Retinal pigment epithelial cell (primary cell): ENCODE measurements at regions not wholly inside any gene's neighbourhood (a gene's known extent, or its start where the extent isn't known, plus 50 kb on each side); places are given as distances from the start of the nearest gene placed in this dataset.
"Not testable (repeated sequence)": the region's sequence is repeated elsewhere in the genome, so short reads cannot be mapped to it uniquely, and the experiment has no call there.

Source experiments
- DNase-seq: peaks from one replicate; pipeline ENCODE4 v3.0.0-alpha.2; 2010; ENCODE audit warnings: low read depth
- H3K4me3 ChIP-seq: 2 replicates; pipeline ENCODE4 v1.5.1; 2011; ENCODE audit warnings: mild to moderate bottlenecking, low read length, control low read depth, moderate library complexity
- TF ChIP-seq, protein P1 (sequence below): conservative IDR thresholded peaks from 2 replicates; pipeline ENCODE4 v1.5.1; 2011; ENCODE audit warnings: low read depth, low read length, control low read depth, inconsistent platforms

DNA sequence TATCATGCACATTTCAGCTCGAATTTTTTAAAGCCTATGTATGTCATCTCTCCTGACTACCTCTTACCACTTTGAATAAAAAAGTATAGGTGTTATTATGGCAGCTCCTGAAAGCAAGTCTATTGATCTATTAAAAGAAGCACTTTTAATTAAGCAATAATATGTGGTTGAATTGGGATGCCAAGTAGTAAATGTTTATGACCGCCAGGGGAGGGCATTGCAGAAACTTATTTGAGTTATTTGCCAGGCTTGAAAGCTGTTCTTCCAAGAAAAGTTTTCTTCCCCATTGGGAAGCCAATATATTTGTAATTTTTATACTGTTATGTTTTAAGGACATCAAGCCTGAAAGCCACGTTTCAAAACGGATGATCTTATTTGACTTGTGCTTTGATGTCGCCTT, 88.1 kb upstream of the SOX21 start:
- TF ChIP-seq, protein P1, sequence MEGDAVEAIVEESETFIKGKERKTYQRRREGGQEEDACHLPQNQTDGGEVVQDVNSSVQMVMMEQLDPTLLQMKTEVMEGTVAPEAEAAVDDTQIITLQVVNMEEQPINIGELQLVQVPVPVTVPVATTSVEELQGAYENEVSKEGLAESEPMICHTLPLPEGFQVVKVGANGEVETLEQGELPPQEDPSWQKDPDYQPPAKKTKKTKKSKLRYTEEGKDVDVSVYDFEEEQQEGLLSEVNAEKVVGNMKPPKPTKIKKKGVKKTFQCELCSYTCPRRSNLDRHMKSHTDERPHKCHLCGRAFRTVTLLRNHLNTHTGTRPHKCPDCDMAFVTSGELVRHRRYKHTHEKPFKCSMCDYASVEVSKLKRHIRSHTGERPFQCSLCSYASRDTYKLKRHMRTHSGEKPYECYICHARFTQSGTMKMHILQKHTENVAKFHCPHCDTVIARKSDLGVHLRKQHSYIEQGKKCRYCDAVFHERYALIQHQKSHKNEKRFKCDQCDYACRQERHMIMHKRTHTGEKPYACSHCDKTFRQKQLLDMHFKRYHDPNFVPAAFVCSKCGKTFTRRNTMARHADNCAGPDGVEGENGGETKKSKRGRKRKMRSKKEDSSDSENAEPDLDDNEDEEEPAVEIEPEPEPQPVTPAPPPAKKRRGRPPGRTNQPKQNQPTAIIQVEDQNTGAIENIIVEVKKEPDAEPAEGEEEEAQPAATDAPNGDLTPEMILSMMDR = no peak
- no peak for DNase-seq
- H3K4me3 ChIP-seq = no peak overlapping the region

DNA sequence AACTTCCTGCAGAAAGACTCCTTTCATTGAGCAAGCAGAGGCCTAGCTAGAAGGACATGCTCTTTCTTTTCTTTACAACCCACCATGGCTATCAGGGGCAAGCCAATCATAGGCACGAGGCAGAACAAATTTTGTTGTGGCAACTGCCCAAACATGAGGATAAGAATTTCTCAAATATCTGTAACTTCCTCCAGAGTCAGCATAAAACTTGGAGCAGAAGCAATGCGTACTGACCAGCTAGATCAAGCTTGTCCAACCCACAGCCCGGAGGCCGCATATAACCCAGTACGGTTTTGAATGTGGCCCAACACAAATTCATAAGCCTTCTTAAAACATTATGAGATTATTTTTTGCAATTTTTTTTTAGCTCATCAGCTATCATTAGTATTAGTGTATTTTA, 87.0 kb upstream of the SOX21 start:
- no peak overlapping the region for H3K4me3 ChIP-seq
- DNase-seq = no peak
- TF ChIP-seq, protein P1 = no peak

DNA sequence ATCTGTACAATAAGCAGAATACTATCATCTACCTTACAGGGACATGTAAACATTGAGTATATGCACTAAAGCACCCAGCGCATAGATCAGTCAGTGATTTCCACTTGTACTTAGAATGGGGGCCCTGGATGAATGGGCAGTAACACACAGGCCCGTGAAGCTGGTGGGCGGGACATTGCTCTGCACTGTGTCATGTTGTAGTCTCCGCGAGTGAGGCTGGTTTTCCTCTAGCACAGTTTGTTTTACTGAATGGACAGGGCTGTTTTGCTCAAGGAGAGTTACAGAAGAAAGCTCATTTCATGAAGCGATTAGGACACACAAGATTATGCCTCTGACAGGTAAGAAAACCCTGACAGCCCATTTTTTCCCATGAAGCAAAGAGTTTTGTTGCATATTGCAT, 86.4 kb upstream of the SOX21 start:
- TF ChIP-seq, protein P1 = no peak
- no peak overlapping the region for H3K4me3 ChIP-seq
- no peak for DNase-seq

DNA sequence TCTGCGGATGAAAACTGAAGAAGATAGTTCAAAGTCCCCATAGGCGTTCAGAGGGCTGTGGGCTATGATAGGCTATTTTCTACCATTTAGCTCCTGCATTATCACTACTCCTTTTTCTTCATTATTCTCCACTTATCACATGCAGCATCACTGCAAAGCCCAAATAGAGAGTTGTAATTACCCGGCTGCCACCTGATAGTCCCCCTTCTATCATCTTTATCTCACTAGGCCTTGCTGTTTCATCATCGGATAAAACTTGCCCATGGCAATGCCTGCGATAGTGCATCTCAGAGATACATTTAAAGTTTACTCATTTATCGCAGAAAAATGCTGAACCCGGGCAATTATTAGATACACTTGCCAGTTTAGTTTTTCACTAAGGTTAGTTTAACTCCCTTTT, 82.9 kb upstream of the SOX21 start:
- TF ChIP-seq, protein P1 = no peak
- DNase-seq = no peak
- H3K4me3 ChIP-seq = no peak overlapping the region

DNA sequence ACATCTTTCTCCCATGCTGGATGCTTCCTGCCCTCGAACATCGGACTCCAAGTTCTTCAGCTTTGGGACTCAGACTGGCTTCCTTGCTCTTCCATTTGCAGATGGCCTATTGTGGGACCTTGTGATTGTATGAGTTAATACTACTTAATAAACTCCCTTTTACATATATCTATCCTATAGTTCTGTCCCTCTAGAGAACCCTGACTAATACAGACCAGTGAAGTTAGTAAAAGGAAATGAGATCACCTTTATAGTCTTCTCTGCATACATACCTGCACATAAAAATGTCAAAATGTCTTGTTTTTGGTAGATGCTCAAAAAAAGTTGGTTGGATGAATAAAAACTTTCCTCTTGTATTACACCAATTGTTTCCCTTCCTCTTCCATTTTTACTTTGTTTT, 73.9 kb upstream of the SOX21 start:
- not testable (repeated sequence) for DNase-seq

DNA sequence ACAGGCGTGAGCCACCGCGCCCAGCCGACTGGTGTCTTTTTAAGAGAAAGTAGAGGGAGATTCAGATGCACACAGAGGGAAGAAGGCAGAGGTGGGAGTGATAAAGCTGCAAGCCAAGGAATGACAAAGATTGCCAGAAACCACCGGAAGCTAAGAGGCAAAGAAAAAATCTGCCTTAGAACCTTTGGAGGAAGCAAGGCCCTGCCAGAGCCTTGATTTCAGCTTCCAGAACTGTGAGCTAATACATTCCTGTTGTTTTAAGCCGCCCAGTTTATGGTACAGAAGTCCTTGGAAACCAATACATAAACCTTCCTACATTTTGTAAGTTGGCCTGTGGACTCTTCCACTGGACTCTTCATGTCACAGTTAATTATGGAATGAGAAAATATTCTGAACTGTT, 71.7 kb upstream of the SOX21 start:
- TF ChIP-seq, protein P1 = no peak
- DNase-seq = no peak
- no peak overlapping the region for H3K4me3 ChIP-seq

More for the DNA sequence above, 73.9 kb upstream of the SOX21 start:
- H3K4me3 ChIP-seq = not testable (repeated sequence)

DNA sequence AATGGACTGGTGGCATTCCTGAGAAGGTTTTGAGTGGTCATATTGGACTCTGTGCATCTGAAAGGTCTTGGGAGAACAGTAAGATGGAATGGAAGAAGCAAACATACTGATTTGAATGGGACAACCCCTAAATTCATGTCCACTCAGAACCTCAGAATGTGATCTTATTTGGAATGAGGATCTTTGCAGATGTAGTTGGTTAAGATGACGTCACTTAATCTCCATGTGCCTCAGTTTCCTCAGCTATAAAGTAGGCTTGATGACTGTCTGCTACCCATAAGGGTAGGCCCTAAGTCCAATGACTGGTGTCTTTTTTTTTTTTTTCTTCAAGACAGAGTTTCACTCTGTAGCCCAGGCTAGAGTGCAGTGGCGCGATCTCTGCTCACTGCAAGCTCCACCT, 71.1 kb upstream of the SOX21 start:
- DNase-seq = no peak
- TF ChIP-seq, protein P1 = no peak
- H3K4me3 ChIP-seq = no peak overlapping the region

DNA sequence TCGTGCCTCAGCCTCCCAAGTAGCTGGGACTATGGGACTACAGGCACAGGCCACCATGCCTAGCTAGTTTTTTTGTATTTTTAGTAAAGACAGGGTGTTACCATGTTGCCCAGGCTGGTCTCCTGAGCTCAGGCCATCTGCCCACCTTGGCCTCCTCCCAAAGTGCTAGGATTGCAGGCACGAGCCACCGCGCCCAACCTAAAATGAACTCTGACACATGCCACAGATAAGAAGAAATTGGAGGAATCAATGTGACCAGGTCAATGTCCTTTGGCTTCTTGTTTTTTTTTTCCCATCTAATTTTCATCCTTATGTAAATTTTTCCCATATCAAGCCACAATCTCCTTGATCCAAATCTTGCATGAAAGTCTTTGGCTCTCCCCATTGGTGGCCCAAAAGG, 68.1 kb upstream of the SOX21 start:
- TF ChIP-seq, protein P1 = no peak
- no peak overlapping the region for H3K4me3 ChIP-seq
- no peak for DNase-seq
